Common myeloid progenitor, CD34-positive (primary cell): ENCODE measurements at regions not wholly inside any gene's neighbourhood (a gene's known extent, or its start where the extent isn't known, plus 50 kb on each side); places are given as distances from the start of the nearest gene placed in this dataset.

Source experiments
- CTCF ChIA-PET: fragments of 350-600 bp; sonication (Branson Sonifier 250); formaldehyde crosslinking; loops from one replicate; lab custom pipeline; 2021; ENCODE audit warnings: antibody characterized with exemption; lab: Charles Lee
- POLR2A ChIA-PET: fragments of 350-600 bp; sonication (Branson Sonifier 250); formaldehyde crosslinking; loops from one replicate; lab custom pipeline; 2021; ENCODE audit warnings: antibody characterized with exemption; lab: Charles Lee
- DNase-seq, 3 donors: peaks; one replicate each; pipeline versions ENCODE4 v3.0.0 to v3.0.0-alpha.2; 2013
- H3K27ac ChIP-seq, 2 experiments: 1 replicate in 1 of 2; 2 replicates in 1 of 2; pipeline ENCODE4 v1.7.0; 2013; ENCODE audit warnings: inconsistent platforms in 2 of 2, low read length in 2 of 2, mild to moderate bottlenecking in 2 of 2, low read depth in 1 of 2, moderate library complexity in 1 of 2; ENCODE audit not compliant: severe bottlenecking in 2 of 2, insufficient read depth in 1 of 2, poor library complexity in 1 of 2
- H3K27me3 ChIP-seq, 5 experiments: replicated peaks in 2 of 5; 1 replicate in 3 of 5; 2 replicates in 2 of 5; pipeline versions ENCODE4 v1.6.1 to v1.7.0; 2013; ENCODE audit warnings: low read length in 4 of 5, mild to moderate bottlenecking in 2 of 5, moderate library complexity in 2 of 5, inconsistent platforms in 1 of 5; ENCODE audit not compliant: insufficient read depth in 5 of 5, control insufficient read depth in 4 of 5
- H3K36me3 ChIP-seq, 4 experiments: 1 replicate in 2 of 4; 2 replicates in 2 of 4; pipeline versions ENCODE4 v1.6.1 to v1.7.0; 2013; ENCODE audit warnings: low read length in 3 of 4, control low read depth in 1 of 4, mild to moderate bottlenecking in 1 of 4; ENCODE audit not compliant: control insufficient read depth in 4 of 4, insufficient read depth in 4 of 4
- H3K4me1 ChIP-seq, 4 experiments: 1 replicate in 3 of 4; 2 replicates in 1 of 4; pipeline versions ENCODE4 v1.6.1 to v1.7.1; 2013; ENCODE audit warnings: low read length in 3 of 4, mild to moderate bottlenecking in 3 of 4, control low read depth in 1 of 4, inconsistent platforms in 1 of 4, moderate library complexity in 1 of 4; ENCODE audit not compliant: control insufficient read depth in 4 of 4, insufficient read depth in 4 of 4; ENCODE audit errors: control extremely low read depth in 1 of 4
- H3K4me3 ChIP-seq, 7 experiments: 1 replicate in 4 of 7; 2 replicates in 3 of 7; pipeline versions ENCODE4 v1.5.1 to v1.7.0; 2013; ENCODE audit warnings: mild to moderate bottlenecking in 7 of 7, low read length in 6 of 7, moderate library complexity in 6 of 7, inconsistent platforms in 2 of 7, low read depth in 2 of 7, control low read depth in 1 of 7; ENCODE audit not compliant: insufficient read depth in 4 of 7, control insufficient read depth in 1 of 7; ENCODE audit errors: extremely low read depth in 1 of 7
- H3K9me3 ChIP-seq, 5 experiments: 1 replicate in 4 of 5; 2 replicates in 1 of 5; pipeline versions ENCODE4 v1.6.1 to v1.7.1; 2013; ENCODE audit warnings: low read length in 4 of 5, mild to moderate bottlenecking in 2 of 5, inconsistent platforms in 1 of 5, low read depth in 1 of 5, moderate library complexity in 1 of 5; ENCODE audit not compliant: control insufficient read depth in 4 of 5, insufficient read depth in 2 of 5; ENCODE audit errors: control extremely low read depth in 1 of 5
- WGBS: methylation state at CpG from one replicate; pipeline ENCODE4 v1.1.5; 2013; ENCODE audit not compliant: insufficient coverage; 5-methylcytosine and 5-hydroxymethylcytosine counted together

DNA sequence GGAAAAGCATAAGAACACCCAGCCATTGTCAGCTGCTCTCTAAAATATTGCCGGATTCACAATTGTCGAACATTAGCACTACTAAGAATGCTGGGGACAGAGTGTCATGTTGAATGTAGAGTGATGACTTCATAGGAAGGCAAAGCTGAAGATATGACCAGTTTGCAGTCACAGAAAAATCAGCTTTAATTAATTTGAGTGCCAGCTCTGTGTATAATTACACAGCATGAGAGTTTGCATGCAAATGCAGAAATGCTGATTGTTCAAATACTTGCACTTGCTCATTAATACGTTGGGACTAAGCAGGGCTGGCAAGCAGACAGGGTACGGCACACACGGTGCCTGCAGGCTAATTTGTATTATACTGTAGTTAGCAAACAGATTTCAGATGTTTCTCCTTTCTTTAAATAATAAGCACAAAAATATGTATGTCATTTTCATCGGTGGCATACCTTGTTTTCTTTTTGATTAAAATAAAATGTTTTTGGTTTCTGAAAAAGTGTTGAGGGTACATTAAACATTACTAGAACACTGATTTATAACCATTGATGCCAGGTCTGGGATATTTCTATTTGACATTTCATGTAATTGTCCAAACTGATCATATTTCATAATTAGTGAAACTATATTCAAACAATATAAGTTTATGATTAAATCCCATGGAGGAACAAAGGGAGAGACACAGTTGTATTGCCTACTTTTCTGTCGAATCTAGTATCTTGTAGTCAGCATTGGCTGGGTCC is 99.8 kb upstream of the ADGRL2 start:
- no peak for DNase-seq
- H3K27me3 ChIP-seq: no peaks in the 10 kb centered on the region
- H3K27ac ChIP-seq: no peak overlapping the region
- H3K4me3 ChIP-seq: no peak overlapping the region
- CTCF ChIA-PET: no interaction called here
- H3K36me3 ChIP-seq: no peaks in the 10 kb centered on the region
- POLR2A ChIA-PET: no interaction called here
- 96% methylated on average over 3 of the region's 7 CpGs for WGBS
- H3K4me1 ChIP-seq: no peaks in the 10 kb centered on the region
- no peaks in the 10 kb centered on the region for H3K9me3 ChIP-seq

DNA sequence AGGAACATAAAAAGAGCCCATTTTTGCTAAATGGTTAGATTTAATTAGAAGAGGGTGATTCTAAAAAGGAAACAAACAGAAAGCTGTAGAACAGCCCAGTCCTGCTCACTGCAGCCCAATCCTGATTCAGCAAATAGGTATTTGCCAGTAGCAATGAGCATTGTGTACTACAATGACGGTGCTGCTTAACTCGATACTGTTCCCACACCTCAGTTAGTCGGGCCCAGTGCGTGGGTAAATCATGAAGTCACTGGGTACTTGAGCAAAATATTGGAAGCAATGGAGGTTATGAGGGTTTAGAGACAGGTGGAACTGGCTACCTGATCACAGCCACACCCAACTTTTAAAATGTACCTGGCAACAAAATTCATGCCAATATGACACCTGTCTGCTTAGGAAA is 101.5 kb upstream of the ADGRL2 start:
- Histone ChIP-seq H3K4me1 (no peaks in the 10 kb centered on the region), H3K27me3 (no peaks in the 10 kb centered on the region), H3K27ac (no peak overlapping the region), H3K4me3 (no peak overlapping the region), H3K36me3 (no peaks in the 10 kb centered on the region), H3K9me3 (no peaks in the 10 kb centered on the region)
- CTCF ChIA-PET: interaction anchor here (0.6 to 1.1 kb wide), 2 partner anchors 27 to 1485 kb away, joined by 3 to 4 read pairs; no protein-coding TSS in a partner anchor
- WGBS: 89% methylated on average over 3 of the region's 4 CpGs
- POLR2A ChIA-PET: no interaction called here
- DNase-seq: no peak

DNA sequence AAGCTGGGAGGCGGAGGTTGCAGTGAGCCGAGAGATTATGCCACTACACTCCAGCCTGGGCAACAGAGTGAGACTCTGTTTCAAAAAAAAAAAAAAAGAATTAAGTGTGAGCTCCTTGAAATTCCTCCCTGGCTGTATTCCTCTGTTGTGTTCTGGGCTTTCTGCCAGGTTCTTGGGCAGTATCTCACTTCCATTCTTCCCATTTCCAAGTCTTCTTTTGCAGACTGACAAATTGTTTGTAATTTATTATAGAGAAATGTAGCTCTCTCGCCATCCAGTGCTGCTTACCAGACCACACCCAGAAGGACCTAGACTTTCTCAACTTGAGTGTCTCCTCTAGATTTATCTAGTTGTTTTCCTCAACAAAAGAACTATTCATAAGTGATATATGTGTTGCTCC is 105.0 kb upstream of the ADGRL2 start:
- H3K4me1 ChIP-seq: no peaks in the 10 kb centered on the region
- H3K36me3 ChIP-seq: no peaks in the 10 kb centered on the region
- ChIA-PET POLR2A (interaction anchor here (0.6 kb wide), 1 partner anchor 12 kb away, joined by 3 read pairs; no protein-coding TSS in a partner anchor), CTCF (interaction anchor here (0.6 kb wide), 1 partner anchor 171 kb away, joined by 4 read pairs; no protein-coding TSS in a partner anchor)
- H3K4me3 ChIP-seq: no peak overlapping the region
- DNase-seq: no peak
- 100% methylated on average over 2 of the region's 3 CpGs for WGBS
- no peak overlapping the region for H3K27ac ChIP-seq
- no peaks in the 10 kb centered on the region for H3K9me3 ChIP-seq
- no peaks in the 10 kb centered on the region for H3K27me3 ChIP-seq

DNA sequence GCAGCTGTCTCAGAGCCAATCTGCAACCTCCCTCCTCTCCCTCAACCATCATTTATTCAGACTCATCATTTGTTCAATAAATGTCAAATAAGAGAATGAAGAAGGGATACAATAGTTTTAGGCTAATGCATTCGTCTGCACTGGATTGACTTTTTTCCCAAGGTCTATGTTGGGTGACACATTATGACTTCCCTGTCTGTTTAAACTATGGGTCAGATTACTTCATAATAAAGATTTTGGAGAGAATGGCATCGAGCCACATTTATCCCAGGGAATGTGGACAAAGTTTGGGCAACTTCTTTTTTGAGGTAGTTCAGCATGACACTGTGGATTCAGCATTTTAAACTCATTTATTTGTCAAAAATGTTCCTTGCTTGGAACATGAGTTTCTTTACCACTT is 107.4 kb upstream of the ADGRL2 start:
- POLR2A ChIA-PET: no interaction called here
- CTCF ChIA-PET: no interaction called here
- H3K4me1 ChIP-seq: no peaks in the 10 kb centered on the region
- WGBS: 100% methylated on average over 1 of the region's 2 CpGs
- no peaks in the 10 kb centered on the region for H3K9me3 ChIP-seq
- H3K27ac ChIP-seq: no peak overlapping the region
- no peak for DNase-seq
- no peak overlapping the region for H3K4me3 ChIP-seq
- H3K36me3 ChIP-seq: no peaks in the 10 kb centered on the region
- H3K27me3 ChIP-seq: no peaks in the 10 kb centered on the region

DNA sequence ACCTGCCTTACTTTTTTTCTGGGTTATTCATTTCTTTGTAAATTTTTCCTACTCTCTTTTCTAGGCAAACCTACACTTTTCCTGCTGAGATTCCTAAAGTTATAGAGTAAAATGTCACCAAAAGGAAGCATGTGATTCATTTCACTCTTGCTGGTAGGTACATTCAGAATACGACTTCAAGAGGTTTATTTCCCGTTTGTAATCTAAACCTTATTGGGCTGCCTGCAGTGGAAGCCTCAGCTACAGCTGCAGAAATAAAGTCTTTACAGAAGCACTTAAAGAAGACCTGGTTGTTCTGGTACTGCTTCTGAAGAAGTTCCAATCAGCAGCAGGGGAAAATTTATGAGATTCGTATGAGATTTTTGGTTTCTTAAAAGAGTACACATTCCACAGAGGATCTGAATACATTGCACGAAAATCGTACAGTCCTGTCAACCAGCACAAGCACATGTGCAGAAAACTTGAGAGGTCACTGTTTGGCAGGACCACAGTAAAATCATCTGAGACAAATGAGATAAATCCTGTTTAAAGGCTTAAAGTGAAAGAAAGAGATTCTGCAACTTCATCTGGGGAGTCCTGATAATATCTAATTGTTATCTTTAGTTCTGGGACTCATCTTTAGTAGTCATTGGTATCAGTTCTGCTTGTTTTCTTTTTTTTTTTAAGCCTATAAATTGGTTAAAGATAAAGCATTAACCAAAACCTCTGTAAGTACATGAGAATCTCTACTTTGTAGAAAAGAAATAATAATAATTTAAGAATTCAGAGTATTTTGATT is 109.9 kb upstream of the ADGRL2 start:
- no peak overlapping the region for H3K4me3 ChIP-seq
- H3K9me3 ChIP-seq: no peaks in the 10 kb centered on the region
- no peaks in the 10 kb centered on the region for H3K36me3 ChIP-seq
- CTCF ChIA-PET: no interaction called here
- POLR2A ChIA-PET: no interaction called here
- H3K27ac ChIP-seq: no peak overlapping the region
- no peaks in the 10 kb centered on the region for H3K4me1 ChIP-seq
- no peaks in the 10 kb centered on the region for H3K27me3 ChIP-seq
- 87% methylated on average over 4 of the region's 5 CpGs for WGBS
- DNase-seq: no peak

DNA sequence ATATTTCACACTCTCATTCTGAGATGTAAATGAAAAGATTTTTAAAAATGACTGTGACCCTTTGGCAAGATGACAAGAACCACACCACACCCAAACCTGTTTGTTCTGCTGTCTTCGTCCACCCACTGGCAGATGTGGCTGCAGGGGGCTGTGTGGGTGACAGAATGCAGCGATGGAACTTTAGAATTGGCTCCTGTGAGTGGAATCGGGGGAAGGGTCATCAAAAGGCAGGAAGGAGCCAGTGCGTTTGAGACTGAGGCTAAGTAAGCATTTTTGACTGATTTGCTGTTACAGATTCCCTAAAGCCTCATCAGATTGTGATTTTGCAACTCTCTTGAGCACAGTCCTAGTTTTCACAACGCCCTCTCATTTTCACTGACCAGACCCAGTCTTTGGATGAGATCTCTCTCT is 111.2 kb upstream of the ADGRL2 start:
- Histone ChIP-seq H3K4me1 (no peaks in the 10 kb centered on the region), H3K36me3 (no peaks in the 10 kb centered on the region), H3K27me3 (no peaks in the 10 kb centered on the region), H3K27ac (no peak overlapping the region), H3K9me3 (no peaks in the 10 kb centered on the region), H3K4me3 (no peak overlapping the region)
- POLR2A ChIA-PET: no interaction called here
- DNase-seq: no peak
- CTCF ChIA-PET: no interaction called here
- 81% methylated on average over 4 of the region's 5 CpGs for WGBS

DNA sequence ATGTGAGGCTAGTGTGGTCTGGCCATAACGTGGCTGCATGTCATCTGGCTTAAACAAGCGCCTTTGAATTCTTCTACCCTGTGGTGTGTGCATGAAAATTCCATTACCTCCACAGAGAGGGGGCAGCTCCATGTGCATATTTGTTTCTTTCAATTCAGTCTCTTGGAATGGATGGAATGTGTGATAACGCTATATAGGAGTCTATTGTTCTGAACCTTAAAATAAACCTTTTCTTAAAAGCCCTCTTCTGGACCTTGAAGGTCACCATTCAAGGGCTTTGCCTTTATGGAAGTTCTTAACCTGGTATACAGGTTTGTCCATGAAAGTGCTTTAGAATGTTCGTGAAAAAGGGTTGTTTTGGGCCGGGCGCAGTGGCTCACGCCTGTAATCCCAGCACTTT is 118.2 kb upstream of the ADGRL2 start:
- WGBS: 96% methylated on average over 4 of the region's 7 CpGs
- Histone ChIP-seq H3K4me3 (no peak overlapping the region), H3K4me1 (no peaks in the 10 kb centered on the region), H3K36me3 (no peaks in the 10 kb centered on the region), H3K9me3 (no peaks in the 10 kb centered on the region), H3K27ac (no peak overlapping the region), H3K27me3 (no peaks in the 10 kb centered on the region)
- DNase-seq: no peak
- ChIA-PET POLR2A (no interaction called here), CTCF (no interaction called here)
